B cell (primary cell): ENCODE measurements at regions not wholly inside any gene's neighbourhood (a gene's known extent, or its start where the extent isn't known, plus 50 kb on each side); places are given as distances from the start of the nearest gene placed in this dataset.

Experiments used
- ATAC-seq: fragments of 200-7000 bp; cut with Tn5 transposase; one replicate; pipeline ENCODE4 v1.10.0; 2021; ENCODE audit warnings: low read depth, mild to moderate bottlenecking, moderate number of reproducible peaks, moderate library complexity
- CTCF ChIA-PET: fragments of 350-600 bp; sonication (Branson Sonifier 250); formaldehyde crosslinking; loops from one replicate; lab custom pipeline; 2021; ENCODE audit warnings: antibody characterized with exemption, inconsistent platforms; lab: Charles Lee
- POLR2A ChIA-PET: fragments of 350-600 bp; sonication (Branson Sonifier 250); formaldehyde crosslinking; loops from one replicate; lab custom pipeline; 2021; ENCODE audit warnings: antibody characterized with exemption; lab: Charles Lee
- DNase-seq: peaks from one replicate; pipeline ENCODE4 v3.0.0; 2013
- H2AFZ ChIP-seq: 2 replicates; pipeline ENCODE4 v1.6.1; 2012; ENCODE audit warnings: mild to moderate bottlenecking, low read depth, low read length; ENCODE audit not compliant: insufficient read depth, poor library complexity, severe bottlenecking
- H3K27ac ChIP-seq, 2 donors: 1 replicate in 1 of 2; 2 replicates in 1 of 2; pipeline ENCODE4 v1.5.1; 2012 to 2013; ENCODE audit warnings: low read length in 2 of 2, mild to moderate bottlenecking in 2 of 2, moderate library complexity in 1 of 2
- H3K27me3 ChIP-seq, 4 experiments: fragments of 200-600 bp in 1 of 4; sonication (generic) in 1 of 4; replicated peaks in 1 of 4; 1 replicate in 2 of 4; 2 replicates in 2 of 4; pipeline versions ENCODE4 v1.6.1 to v1.7.0; 2013 to 2016; ENCODE audit warnings: low read length in 3 of 4, mild to moderate bottlenecking in 2 of 4, mixed read lengths in 1 of 4, moderate library complexity in 1 of 4; ENCODE audit not compliant: insufficient read depth in 4 of 4, control insufficient read depth in 3 of 4; ENCODE audit errors: control extremely low read depth in 1 of 4
- H3K36me3 ChIP-seq, 2 experiments: replicated peaks in 1 of 2; 1 replicate in 1 of 2; 2 replicates in 1 of 2; pipeline versions ENCODE4 v1.6.1 to v1.7.1; 2013; ENCODE audit warnings: low read length in 1 of 2; ENCODE audit not compliant: insufficient read depth in 2 of 2, control insufficient read depth in 1 of 2; ENCODE audit errors: control extremely low read depth in 1 of 2, extremely low read depth in 1 of 2
- H3K4me1 ChIP-seq, 2 donors: fragments of 200-600 bp in 1 of 2; sonication (generic) in 1 of 2; 1 replicate in 1 of 2; 2 replicates in 1 of 2; pipeline versions ENCODE4 v1.5.1 to v1.6.1; 2013 to 2017; ENCODE audit warnings: low read length in 2 of 2; ENCODE audit not compliant: control insufficient read depth in 2 of 2, insufficient read depth in 2 of 2
- H3K4me2 ChIP-seq: replicated peaks from 2 replicates; pipeline ENCODE3; 2012; ENCODE audit warnings: mild to moderate bottlenecking, low read depth, low read length; ENCODE audit not compliant: poor library complexity, severe bottlenecking
- H3K4me3 ChIP-seq, 5 experiments: fragments of 200-600 bp in 1 of 5; sonication (generic) in 1 of 5; 1 replicate in 3 of 5; 2 replicates in 2 of 5; pipeline versions ENCODE4 v1.5.1 to v1.7.0; 2011 to 2016; ENCODE audit warnings: low read length in 4 of 5, mild to moderate bottlenecking in 4 of 5, low read depth in 2 of 5, control low read depth in 1 of 5, moderate library complexity in 1 of 5; ENCODE audit not compliant: insufficient read depth in 1 of 5; ENCODE audit errors: control extremely low read depth in 1 of 5, extremely low read depth in 1 of 5
- H3K79me2 ChIP-seq: fragments of 200-600 bp; sonication (generic); one replicate; pipeline ENCODE4 v1.6.0; 2016; ENCODE audit warnings: low read length; ENCODE audit not compliant: control insufficient read depth, insufficient read depth
- H3K9ac ChIP-seq: fragments of 200-600 bp; sonication (generic); 2 replicates; pipeline ENCODE4 v1.6.1; 2017; ENCODE audit warnings: mild to moderate bottlenecking, low read length, moderate library complexity
- H3K9me3 ChIP-seq, 3 donors: one replicate each; pipeline versions ENCODE4 v1.6.1 to v1.7.1; 2013; ENCODE audit warnings: low read length in 2 of 3; ENCODE audit not compliant: control insufficient read depth in 2 of 3, insufficient read depth in 1 of 3; ENCODE audit errors: control extremely low read depth in 1 of 3
- H4K20me1 ChIP-seq: 2 replicates; pipeline ENCODE4 v1.6.0; 2012; ENCODE audit warnings: mild to moderate bottlenecking, low read length; ENCODE audit not compliant: insufficient read depth, control insufficient read depth, poor library complexity, severe bottlenecking
- H3K27ac Mint-ChIP-seq: one replicate; pipeline ENCODE4 v1.8.0; 2021; ENCODE audit warnings: mixed read lengths
- H3K27me3 Mint-ChIP-seq: one replicate; pipeline ENCODE4 v1.8.0; 2021; ENCODE audit warnings: mixed read lengths
- H3K4me1 Mint-ChIP-seq: one replicate; pipeline ENCODE4 v1.8.0; 2021; ENCODE audit warnings: mixed read lengths
- H3K4me3 Mint-ChIP-seq: one replicate; pipeline ENCODE4 v1.8.0; 2021; ENCODE audit warnings: mixed read lengths
- H3K9me3 Mint-ChIP-seq: one replicate; pipeline ENCODE4 v1.8.0; 2022; ENCODE audit warnings: mixed read lengths; ENCODE audit not compliant: insufficient read depth
- EZH2 ChIP-seq: IDR thresholded peaks from 2 replicates; pipeline ENCODE4 v1.6.1; 2012; ENCODE audit warnings: borderline replicate concordance, low read depth, mild to moderate bottlenecking, moderate library complexity, low read length; ENCODE audit not compliant: insufficient read depth, poor library complexity, severe bottlenecking
- WGBS: methylation state at CpG from one replicate; pipeline ENCODE4 v1.1.5; 2013; ENCODE audit warnings: missing lambda C conversion rate; ENCODE audit not compliant: insufficient coverage; 5-methylcytosine and 5-hydroxymethylcytosine counted together
- intact Hi-C: fragments of 100-400 bp; cut with micrococcal nuclease; formaldehyde crosslinking; loops from one replicate; pipeline ENCODE4 v1.10.0; 2022
- TF ChIP-seq, protein P1 (sequence below): fragments of 200-600 bp; IDR thresholded peaks from one replicate; pipeline ENCODE4 v1.8.0; 2022; ENCODE audit warnings: antibody characterized with exemption, mild to moderate bottlenecking

GRCh38 chr7:54856856-54857255 lies 97.8 kb upstream of the SEC61G start:
- H3K9me3 ChIP-seq = peaks cover 0 to 6% (median 0%) of the 10 kb centered on the region in 3 donors
- ChIA-PET CTCF (no interaction called here), POLR2A (no interaction called here)
- H4K20me1 ChIP-seq = no peaks in the 10 kb centered on the region
- intact Hi-C loops = no loop called here
- Mint-ChIP-seq H3K4me3 (no peak overlapping the region), H3K9me3 (no peaks in the 10 kb centered on the region), H3K27me3 (peaks cover 3% of the 10 kb centered on the region), H3K4me1 (no peaks in the 10 kb centered on the region), H3K27ac (no peak overlapping the region)
- ATAC-seq (no peak), DNase-seq (no peak)
- H3K9ac ChIP-seq = no peak overlapping the region
- no peak overlapping the region for H2AFZ ChIP-seq
- no peak overlapping the region for H3K4me3 ChIP-seq
- no peaks in the 10 kb centered on the region for H3K36me3 ChIP-seq
- no peak for TF ChIP-seq EZH2
- TF ChIP-seq, protein P1, sequence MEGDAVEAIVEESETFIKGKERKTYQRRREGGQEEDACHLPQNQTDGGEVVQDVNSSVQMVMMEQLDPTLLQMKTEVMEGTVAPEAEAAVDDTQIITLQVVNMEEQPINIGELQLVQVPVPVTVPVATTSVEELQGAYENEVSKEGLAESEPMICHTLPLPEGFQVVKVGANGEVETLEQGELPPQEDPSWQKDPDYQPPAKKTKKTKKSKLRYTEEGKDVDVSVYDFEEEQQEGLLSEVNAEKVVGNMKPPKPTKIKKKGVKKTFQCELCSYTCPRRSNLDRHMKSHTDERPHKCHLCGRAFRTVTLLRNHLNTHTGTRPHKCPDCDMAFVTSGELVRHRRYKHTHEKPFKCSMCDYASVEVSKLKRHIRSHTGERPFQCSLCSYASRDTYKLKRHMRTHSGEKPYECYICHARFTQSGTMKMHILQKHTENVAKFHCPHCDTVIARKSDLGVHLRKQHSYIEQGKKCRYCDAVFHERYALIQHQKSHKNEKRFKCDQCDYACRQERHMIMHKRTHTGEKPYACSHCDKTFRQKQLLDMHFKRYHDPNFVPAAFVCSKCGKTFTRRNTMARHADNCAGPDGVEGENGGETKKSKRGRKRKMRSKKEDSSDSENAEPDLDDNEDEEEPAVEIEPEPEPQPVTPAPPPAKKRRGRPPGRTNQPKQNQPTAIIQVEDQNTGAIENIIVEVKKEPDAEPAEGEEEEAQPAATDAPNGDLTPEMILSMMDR = no peak
- H3K4me2 ChIP-seq = no peak overlapping the region
- no peaks in the 10 kb centered on the region for H3K79me2 ChIP-seq
- no peaks in the 10 kb centered on the region for H3K27me3 ChIP-seq
- H3K27ac ChIP-seq = no peak overlapping the region
- WGBS = no CpG with 5 or more reads among the region's 1 CpG
- no peaks in the 10 kb centered on the region for H3K4me1 ChIP-seq

DNA sequence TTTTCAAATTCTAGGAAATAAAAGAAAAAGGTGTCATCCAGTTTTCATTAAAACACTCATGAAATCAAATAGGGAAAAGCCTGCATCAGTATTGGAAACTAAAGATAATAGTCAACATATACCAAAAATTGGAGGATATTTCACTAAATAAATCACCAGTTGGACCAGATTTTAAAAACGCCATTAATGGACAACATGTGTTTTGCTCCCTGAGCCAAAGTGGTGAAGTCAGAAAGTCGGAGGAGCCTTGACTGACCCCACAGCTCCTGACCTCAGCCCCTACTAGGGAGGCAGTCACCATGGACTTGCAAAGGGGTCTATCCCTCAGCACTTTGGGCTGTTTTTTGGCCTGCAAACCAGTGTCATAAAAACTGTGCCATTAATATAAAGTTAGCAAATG lies 98.3 kb upstream of the SEC61G start:
- no peaks in the 10 kb centered on the region for H3K4me1 Mint-ChIP-seq
- WGBS = 94% methylated on average over 2 of the region's 2 CpGs
- H3K27me3 Mint-ChIP-seq = peaks cover 3% of the 10 kb centered on the region
- H3K4me3 Mint-ChIP-seq = no peak overlapping the region
- H3K9me3 Mint-ChIP-seq = no peaks in the 10 kb centered on the region
- Histone ChIP-seq H3K9me3 (peaks cover 0 to 6% (median 0%) of the 10 kb centered on the region in 3 donors), H2AFZ (no peak overlapping the region), H3K79me2 (no peaks in the 10 kb centered on the region), H3K4me1 (no peaks in the 10 kb centered on the region), H3K27me3 (no peaks in the 10 kb centered on the region), H3K4me2 (no peak overlapping the region), H3K9ac (no peak overlapping the region), H3K4me3 (no peak overlapping the region), H3K27ac (no peak overlapping the region), H3K36me3 (no peaks in the 10 kb centered on the region), H4K20me1 (no peaks in the 10 kb centered on the region)
- ATAC-seq (no peak), DNase-seq (no peak)
- ChIA-PET CTCF (no interaction called here), POLR2A (no interaction called here)
- TF ChIP-seq EZH2 = no peak
- TF ChIP-seq, protein P1 = no peak
- intact Hi-C loops = no loop called here
- no peak overlapping the region for H3K27ac Mint-ChIP-seq
